ENCODE measurements at regions not wholly inside any gene's neighbourhood (a gene's known extent, or its start where the extent isn't known, plus 50 kb on each side); places are given as distances from the start of the nearest gene placed in this dataset.

- TF ChIP-seq CTCF (IDR thresholded peaks at IDR 0.05; ENCODE audit: low read depth, low read length, poor library complexity, severe bottlenecking) (no peak), EZH2phosphoT487 (IDR thresholded peaks at IDR 0.05; ENCODE audit: borderline replicate concordance, low read length) (no peak)
Observed at GRCh38 chr13:40127476-40127875, 472.0 kb downstream of the COG6 start.
